ENCODE measurements at regions not wholly inside any gene's neighbourhood (a gene's known extent, or its start where the extent isn't known, plus 50 kb on each side); places are given as distances from the start of the nearest gene placed in this dataset.

DNA sequence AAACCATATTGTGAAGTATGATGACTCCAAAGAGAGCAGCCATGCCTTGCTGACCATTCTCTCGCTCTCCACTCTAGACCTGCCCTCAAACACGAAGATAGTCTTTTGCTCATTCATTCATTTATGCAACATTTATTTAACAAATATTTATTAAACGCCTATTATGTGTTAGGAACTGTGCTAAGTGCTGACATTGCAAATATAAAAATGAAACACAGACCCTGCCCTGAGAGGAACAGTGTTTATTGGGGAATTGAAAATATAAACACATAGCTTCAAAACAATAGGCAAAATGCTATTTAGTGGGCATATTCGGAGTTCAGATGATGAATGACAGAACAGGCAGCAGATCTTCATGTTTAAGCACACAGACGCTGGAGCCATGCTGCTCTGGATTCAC lies 213.6 kb downstream of the NUF2 start:
- DNase-seq (ENCODE audit: low spot score in 2 of 2) = no peak
- ATAC-seq = no peak
- Mint-ChIP-seq H3K4me1 (no peaks in the 10 kb centered on the region), H3K27ac (no peak overlapping the region), H3K36me3 (no peaks in the 10 kb centered on the region), H3K4me3 (no peak overlapping the region), H3K9me3 (no peaks in the 10 kb centered on the region)

DNA sequence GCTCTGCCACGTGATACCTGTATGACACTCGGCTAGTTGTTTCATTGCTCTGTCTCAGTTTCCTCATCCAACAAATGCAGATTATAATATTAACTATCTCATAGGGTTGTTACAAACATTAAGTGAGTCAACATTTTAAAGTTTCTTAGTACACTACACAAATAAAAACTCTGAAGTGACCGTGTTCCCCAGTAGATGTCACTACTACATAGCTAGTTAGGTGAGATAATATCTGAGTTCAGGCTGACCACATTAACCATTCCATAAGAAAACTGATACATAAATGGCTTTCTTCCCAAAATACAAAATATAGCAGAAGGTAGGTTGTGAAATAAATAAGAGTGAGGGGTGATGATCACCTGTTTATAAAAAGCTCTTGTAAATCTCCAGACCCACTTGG lies 214.1 kb downstream of the NUF2 start:
- no peaks in the 10 kb centered on the region for H3K36me3 Mint-ChIP-seq
- DNase-seq (ENCODE audit: low spot score in 2 of 2) (no peak), ATAC-seq (no peak)
- no peak overlapping the region for H3K4me3 Mint-ChIP-seq
- H3K27ac Mint-ChIP-seq = no peak overlapping the region
- no peaks in the 10 kb centered on the region for H3K4me1 Mint-ChIP-seq
- no peaks in the 10 kb centered on the region for H3K9me3 Mint-ChIP-seq

DNA sequence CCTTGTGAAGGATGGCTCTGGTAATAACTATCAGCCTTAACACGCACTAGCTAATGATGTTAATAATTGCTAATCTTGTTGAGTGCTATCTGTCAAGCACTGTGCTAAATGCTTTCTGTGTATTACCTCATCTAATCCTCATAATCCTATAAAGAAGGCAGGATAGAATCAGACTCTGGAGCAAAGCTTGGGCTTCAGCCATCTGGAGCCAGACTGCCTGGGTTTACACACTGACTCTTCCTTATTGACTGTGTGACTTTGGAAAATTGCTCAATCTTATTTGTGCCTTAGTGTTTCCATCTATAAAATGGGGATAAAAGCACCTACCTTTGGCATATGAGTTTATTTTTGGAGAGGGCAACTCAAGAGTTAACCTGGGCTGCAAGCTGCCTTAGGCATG lies 216.1 kb downstream of the NUF2 start:
- ATAC-seq (no peak), DNase-seq (ENCODE audit: low spot score in 2 of 2) (no peak)
- no peak overlapping the region for H3K4me3 Mint-ChIP-seq
- no peaks in the 10 kb centered on the region for H3K4me1 Mint-ChIP-seq
- no peak overlapping the region for H3K27ac Mint-ChIP-seq
- no peaks in the 10 kb centered on the region for H3K9me3 Mint-ChIP-seq
- no peaks in the 10 kb centered on the region for H3K36me3 Mint-ChIP-seq

DNA sequence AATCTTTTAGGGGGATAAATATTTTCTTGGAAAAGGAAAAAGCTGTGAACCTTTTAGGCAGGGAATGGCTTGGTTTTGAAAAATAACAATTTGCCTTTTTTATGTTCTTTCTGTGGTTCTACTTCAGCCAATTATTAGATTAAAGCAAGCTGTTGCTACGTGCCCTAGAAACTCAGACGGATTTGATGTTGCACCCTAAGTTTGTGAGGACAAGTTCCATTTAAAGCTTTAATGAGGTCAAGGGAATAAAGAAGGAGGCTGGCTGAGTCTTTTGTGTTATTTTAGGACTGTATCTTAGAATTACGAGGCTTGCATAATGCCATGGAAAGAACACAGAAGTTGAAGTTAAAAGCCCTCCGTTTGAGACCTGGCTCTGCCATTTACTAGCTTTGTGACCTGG lies 216.9 kb downstream of the NUF2 start:
- H3K4me3 Mint-ChIP-seq = no peak overlapping the region
- no peak for ATAC-seq
- no peaks in the 10 kb centered on the region for H3K9me3 Mint-ChIP-seq
- no peaks in the 10 kb centered on the region for H3K4me1 Mint-ChIP-seq
- no peaks in the 10 kb centered on the region for H3K36me3 Mint-ChIP-seq
- H3K27ac Mint-ChIP-seq = no peak overlapping the region
- no peak for DNase-seq (ENCODE audit: low spot score in 2 of 2)

DNA sequence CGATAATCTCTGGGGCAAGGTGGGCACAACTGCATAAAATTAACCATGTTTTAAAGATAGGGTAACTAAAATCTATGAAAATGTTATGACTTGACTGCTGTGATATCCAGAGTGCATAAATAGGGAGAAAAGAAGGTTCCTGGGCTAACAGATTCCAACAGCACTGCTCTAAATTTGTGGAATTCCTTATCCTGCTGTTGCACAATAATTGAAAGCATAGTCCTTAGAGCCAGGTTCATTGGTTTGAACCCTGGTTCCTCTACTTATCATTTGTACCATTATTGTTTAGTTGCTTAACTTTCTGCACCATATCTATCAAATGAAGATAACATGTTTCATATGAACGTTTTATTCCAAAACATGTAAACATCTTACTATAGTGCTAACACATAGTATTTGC lies 219.0 kb downstream of the NUF2 start:
- H3K4me1 Mint-ChIP-seq = no peaks in the 10 kb centered on the region
- H3K9me3 Mint-ChIP-seq = no peaks in the 10 kb centered on the region
- H3K27ac Mint-ChIP-seq = no peak overlapping the region
- no peak for DNase-seq (ENCODE audit: low spot score in 2 of 2)
- ATAC-seq = no peak
- no peaks in the 10 kb centered on the region for H3K36me3 Mint-ChIP-seq
- no peak overlapping the region for H3K4me3 Mint-ChIP-seq

DNA sequence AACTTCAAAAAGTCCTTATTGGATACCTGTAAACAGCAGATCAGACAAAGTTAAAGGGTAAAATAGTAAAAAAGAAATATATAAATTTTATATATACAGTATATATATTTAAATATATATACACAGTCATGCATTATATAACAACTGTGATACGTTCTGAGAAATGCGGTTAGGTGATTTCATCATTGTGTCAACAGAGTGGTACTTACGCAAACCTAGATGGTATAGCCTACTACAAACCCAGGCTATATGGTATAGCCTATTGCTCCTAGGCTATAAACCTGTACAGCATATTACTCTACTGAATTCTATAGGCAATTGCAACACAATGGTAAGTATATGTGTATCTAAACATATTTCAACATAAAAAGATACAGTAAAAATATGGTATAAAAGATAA lies 222.7 kb downstream of the NUF2 start:
- DNase-seq (ENCODE audit: low spot score in 2 of 2) (no peak), ATAC-seq (no peak)
- H3K27ac Mint-ChIP-seq = no peak overlapping the region
- no peaks in the 10 kb centered on the region for H3K4me1 Mint-ChIP-seq
- H3K4me3 Mint-ChIP-seq = no peak overlapping the region
- H3K36me3 Mint-ChIP-seq = no peaks in the 10 kb centered on the region
- no peaks in the 10 kb centered on the region for H3K9me3 Mint-ChIP-seq

DNA sequence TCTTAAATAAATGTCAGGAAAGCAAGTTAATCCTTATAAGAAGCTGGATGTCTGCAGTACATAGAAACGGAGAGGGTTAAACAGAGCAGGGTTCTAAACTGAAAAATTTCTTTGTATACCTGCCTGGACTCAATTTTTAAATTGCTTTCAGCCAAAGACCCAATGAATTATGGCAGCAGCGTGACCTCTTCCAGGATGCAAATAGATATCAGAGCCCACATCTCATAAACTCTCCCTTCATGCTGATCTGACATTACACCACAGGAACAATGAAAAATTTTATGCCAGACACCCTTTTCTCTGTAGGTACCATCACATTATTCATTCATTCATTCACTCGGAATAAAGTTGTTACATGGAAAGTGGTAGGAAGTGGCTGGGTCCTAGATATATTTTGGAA lies 236.4 kb downstream of the NUF2 start:
- Mint-ChIP-seq H3K4me1 (no peaks in the 10 kb centered on the region), H3K9me3 (peaks cover 7% of the 10 kb centered on the region), H3K36me3 (no peaks in the 10 kb centered on the region), H3K27ac (no peak overlapping the region), H3K4me3 (no peak overlapping the region)
- ATAC-seq (no peak), DNase-seq (ENCODE audit: low spot score in 2 of 2) (no peak)

DNA sequence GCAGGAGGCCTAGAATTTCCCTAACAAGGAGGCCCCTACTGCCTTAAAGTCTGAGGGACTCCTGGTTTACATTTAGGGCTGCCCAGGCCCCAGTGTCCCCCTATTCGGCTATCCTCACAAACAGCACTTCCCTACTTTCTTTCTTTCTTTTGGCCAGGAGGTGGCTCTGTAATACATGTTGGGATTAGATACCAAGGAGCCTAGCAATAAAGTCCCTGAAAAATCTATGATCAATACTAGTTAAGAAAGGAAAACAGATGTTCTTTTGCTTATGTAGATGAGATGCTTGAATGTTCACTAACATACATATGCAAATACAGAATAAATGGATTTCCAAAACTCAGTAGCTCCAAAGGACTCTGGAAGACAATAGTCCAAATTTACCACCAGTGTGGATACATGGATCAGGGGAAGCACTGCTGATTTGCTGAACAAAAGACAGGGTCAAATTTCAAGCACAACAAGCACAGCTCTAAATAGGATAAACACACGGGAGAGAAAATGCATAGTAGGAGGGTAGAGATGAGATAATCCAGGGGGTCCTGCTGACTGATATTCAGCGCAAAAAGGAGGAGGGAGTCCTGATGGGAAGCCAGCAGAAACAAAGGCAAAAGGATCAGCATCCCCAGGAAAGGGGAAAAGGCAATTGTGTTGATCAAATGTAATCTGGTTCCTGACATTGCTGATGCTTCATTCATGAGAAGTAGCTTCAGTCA lies 240.0 kb downstream of the NUF2 start:
- Mint-ChIP-seq H3K4me1 (no peaks in the 10 kb centered on the region), H3K4me3 (no peak overlapping the region), H3K27ac (no peak overlapping the region), H3K9me3 (peaks cover 8% of the 10 kb centered on the region), H3K36me3 (no peaks in the 10 kb centered on the region)
- DNase-seq (ENCODE audit: low spot score in 2 of 2) (no peak), ATAC-seq (no peak)

DNA sequence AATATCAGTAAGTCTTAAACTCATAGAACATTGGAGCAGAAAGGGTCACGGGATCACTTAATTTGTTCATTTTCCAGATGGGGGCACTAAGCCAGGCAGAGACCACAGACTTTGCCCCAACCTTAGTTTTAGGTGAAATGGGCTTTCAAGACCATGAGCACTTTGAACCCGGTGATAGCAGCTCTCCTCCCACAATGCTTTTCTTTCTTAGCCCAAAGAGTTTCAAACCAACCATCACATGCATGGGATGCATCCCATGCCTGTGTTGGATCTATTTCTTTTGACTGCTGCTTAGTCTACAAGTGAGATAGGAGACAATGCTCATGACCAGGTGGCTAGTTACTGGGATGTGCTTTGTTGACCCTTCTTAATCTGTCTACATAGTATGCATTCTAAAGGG lies 240.6 kb downstream of the NUF2 start:
- H3K36me3 Mint-ChIP-seq = no peaks in the 10 kb centered on the region
- DNase-seq (ENCODE audit: low spot score in 2 of 2) (no peak), ATAC-seq (no peak)
- H3K4me3 Mint-ChIP-seq = no peak overlapping the region
- H3K9me3 Mint-ChIP-seq = peaks cover 8% of the 10 kb centered on the region
- no peak overlapping the region for H3K27ac Mint-ChIP-seq
- no peaks in the 10 kb centered on the region for H3K4me1 Mint-ChIP-seq

DNA sequence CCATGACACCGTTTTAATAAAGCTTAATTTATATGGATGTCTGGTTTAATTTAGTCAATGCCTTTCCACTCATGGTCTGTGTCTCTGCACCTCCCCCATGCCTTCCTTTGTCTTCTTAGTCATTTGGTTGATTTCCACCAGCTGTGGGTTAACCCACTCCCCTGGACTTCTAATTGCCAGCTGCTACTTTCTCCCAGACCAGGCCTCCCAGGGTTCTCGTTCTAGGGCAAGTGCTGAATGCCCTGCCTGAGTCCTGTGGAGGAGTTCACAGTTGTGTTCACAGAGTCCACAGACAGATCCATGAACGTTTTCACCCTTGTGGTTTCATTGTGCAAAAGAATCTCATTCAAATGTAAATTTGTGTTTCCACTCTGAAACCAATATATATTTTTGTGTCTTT lies 243.4 kb downstream of the NUF2 start:
- DNase-seq (ENCODE audit: low spot score in 2 of 2) = no peak
- Mint-ChIP-seq H3K27ac (no peak overlapping the region), H3K4me3 (no peak overlapping the region), H3K9me3 (peaks cover 8% of the 10 kb centered on the region), H3K36me3 (no peaks in the 10 kb centered on the region), H3K4me1 (no peaks in the 10 kb centered on the region)
- no peak for ATAC-seq

DNA sequence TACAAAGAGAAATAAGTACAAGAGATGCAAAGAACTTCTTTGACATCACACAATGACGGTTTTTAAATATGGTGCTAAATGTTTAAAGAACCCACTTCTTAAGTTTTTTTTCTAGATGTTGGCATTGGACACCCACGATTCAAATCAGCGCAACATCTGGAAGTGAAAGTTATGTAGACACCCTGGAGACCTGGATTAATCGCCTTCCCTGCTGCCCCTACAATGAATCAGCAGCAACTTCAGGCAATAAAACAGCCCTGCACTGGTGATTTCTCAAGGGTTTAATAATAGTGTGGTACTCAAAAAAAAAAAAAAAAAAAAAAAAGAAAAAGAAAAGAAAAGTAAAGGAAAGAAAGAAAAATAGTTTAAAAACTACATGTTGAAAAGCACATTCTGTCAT lies 248.3 kb downstream of the NUF2 start:
- Mint-ChIP-seq H3K4me3 (no peak overlapping the region), H3K9me3 (no peaks in the 10 kb centered on the region)

DNA sequence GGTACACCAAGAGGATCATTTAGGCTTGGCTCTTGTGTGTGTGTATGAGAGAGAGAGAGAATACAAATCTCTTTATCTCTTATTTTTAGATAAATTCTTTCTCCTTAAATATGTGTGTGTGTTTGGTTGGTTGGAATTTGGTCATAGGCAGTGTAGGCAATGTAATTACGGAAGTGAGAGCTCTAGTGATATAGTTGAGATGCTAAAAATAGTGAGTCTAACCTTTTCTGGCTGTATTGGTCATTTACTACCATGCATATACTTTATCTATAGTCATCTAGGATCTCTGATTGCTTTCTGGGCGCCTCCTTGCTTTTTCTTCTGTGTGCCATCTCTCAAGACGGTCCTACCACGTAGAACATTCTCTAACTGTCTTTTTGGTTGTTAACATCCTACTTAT lies 250.2 kb downstream of the NUF2 start:
- Mint-ChIP-seq H3K9me3 (no peaks in the 10 kb centered on the region), H3K27ac (no peak overlapping the region), H3K36me3 (no peaks in the 10 kb centered on the region), H3K4me3 (no peak overlapping the region), H3K4me1 (no peaks in the 10 kb centered on the region)
- DNase-seq (ENCODE audit: low spot score in 2 of 2) (no peak), ATAC-seq (no peak)

More for the DNA sequence above, 248.3 kb downstream of the NUF2 start:
- no peak for ATAC-seq
- Mint-ChIP-seq H3K27ac (no peak overlapping the region), H3K36me3 (no peaks in the 10 kb centered on the region), H3K4me1 (no peaks in the 10 kb centered on the region)
- no peak for DNase-seq (ENCODE audit: low spot score in 2 of 2)

DNA sequence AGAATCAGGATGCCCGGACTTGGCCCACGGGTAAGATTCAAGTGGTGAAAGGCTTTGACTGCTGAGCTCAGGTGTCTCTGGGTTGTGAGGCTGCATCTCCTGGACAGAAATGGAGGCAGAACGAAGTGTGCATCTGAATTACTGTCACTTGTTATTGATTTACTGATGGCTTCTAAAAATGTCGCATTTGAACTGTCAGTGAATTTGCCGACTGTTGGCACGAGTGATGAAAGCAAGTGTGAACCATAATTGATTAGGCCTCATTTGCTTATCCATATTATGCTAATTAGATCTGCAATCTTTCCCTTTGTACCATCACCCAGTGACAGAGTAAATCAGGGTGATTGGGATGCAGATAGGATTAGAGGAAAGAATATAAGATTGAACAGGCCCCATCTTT lies 252.4 kb downstream of the NUF2 start:
- Mint-ChIP-seq H3K4me3 (no peak overlapping the region), H3K4me1 (no peaks in the 10 kb centered on the region), H3K36me3 (no peaks in the 10 kb centered on the region), H3K27ac (no peak overlapping the region), H3K9me3 (no peaks in the 10 kb centered on the region)
- ATAC-seq (no peak), DNase-seq (ENCODE audit: low spot score in 2 of 2) (no peak)

DNA sequence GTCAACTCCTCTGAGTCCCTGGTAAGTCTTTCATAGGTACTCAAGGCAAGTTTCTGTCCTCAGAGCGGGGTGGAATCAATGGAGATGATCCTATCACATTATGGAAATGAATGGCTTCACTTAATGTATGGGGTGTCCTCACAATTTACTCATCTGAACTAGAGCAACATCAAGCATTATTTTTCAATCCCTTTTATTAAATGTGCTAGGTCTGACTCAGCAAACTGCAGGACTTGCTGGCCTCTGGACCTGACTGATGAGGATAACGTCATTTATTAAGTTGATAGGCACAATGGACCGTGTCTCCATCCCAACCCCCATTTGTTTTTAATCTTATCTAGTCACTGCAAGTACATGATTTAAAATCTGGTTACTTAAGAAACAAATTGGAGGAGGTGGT lies 259.2 kb downstream of the NUF2 start:
- Mint-ChIP-seq H3K4me1 (no peaks in the 10 kb centered on the region), H3K4me3 (no peak overlapping the region), H3K9me3 (peaks cover 2% of the 10 kb centered on the region), H3K36me3 (no peaks in the 10 kb centered on the region), H3K27ac (no peak overlapping the region)
- no peak for DNase-seq (ENCODE audit: low spot score in 2 of 2)
- no peak for ATAC-seq

DNA sequence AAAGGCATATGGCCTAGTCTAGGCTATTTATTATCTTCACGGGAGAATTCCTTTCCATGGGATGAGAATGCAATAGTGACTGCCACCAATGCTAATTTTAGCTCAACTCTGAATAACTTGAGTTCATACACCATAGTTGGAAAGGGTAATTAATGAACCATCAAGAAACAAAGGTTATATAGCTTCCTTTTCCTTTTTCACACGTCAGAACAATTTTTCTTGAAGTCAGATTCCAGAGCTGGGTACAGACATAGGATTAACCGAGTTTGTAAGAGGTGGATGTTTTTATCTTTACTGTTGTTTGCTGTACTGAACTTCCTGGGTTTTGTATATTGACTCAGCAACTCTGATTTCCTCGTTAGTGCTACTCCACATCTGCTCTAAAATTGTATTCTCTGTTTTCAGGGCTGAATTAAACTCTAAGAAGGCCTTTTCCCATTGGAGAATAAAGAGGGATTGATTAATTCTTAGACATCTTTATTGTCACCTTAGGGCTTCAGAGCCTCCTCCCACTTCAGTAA lies 262.0 kb downstream of the NUF2 start:
- ATAC-seq (no peak), DNase-seq (ENCODE audit: low spot score in 2 of 2) (no peak)
- Mint-ChIP-seq H3K4me3 (no peak overlapping the region), H3K4me1 (no peaks in the 10 kb centered on the region), H3K9me3 (peaks cover 2% of the 10 kb centered on the region), H3K36me3 (no peaks in the 10 kb centered on the region), H3K27ac (no peak overlapping the region)

DNA sequence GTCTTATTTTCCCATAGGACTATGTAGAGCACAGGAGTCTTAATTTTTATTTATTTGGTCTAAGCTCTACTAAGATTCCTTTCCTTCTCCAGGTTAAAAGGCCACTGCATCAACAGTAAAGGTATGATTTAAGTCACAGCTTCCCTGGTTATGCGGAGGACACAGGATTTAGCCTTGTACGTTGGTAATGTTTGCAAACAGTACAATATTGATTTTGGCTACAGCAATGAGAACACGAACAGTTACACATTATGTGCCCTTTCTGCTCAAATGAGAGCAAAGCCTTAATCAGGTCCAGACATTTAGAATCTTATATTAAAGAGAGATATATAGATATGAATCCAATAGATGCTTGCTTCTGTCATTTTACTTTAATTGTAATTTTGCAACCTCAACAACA lies 264.0 kb downstream of the NUF2 start:
- Mint-ChIP-seq H3K4me1 (no peaks in the 10 kb centered on the region), H3K4me3 (no peak overlapping the region), H3K36me3 (no peaks in the 10 kb centered on the region), H3K27ac (no peak overlapping the region), H3K9me3 (peaks cover 5% of the 10 kb centered on the region)
- no peak for DNase-seq (ENCODE audit: low spot score in 2 of 2)
- no peak for ATAC-seq

DNA sequence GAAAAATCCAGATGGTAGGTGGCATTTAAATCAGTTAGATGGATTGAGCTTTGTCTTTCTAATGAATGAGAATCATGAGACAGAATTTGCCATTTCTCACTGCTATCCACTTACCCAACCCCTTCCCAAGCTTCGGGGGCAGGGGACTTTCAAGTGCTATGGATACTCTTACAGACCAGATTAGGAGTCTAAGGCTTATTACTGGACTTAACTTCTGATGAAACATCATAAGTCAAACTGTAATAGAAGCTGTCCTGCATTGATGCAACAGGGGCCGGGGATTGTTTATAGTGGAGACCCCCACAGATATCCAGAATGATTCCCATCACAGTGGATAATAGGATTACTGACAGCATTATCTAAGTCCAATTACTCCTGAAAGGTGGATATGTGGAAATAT lies 267.0 kb downstream of the NUF2 start:
- no peak overlapping the region for H3K4me3 Mint-ChIP-seq
- DNase-seq (ENCODE audit: low spot score in 2 of 2) (no peak), ATAC-seq (no peak)
- H3K27ac Mint-ChIP-seq = no peak overlapping the region
- peaks cover 11% of the 10 kb centered on the region for H3K9me3 Mint-ChIP-seq
- no peaks in the 10 kb centered on the region for H3K36me3 Mint-ChIP-seq
- no peaks in the 10 kb centered on the region for H3K4me1 Mint-ChIP-seq

Measured in stimulated activated effector memory CD8-positive, alpha-beta T cell treated with anti-CD3 and anti-CD28 coated beads, Interleukin-12 subunit alpha, Interleukin-12 subunit beta, amount 100 ng/mL, for 72 hours (primary cell).